Mesenchymal stem cell (in vitro differentiated cells and primary cell): ENCODE measurements at regions not wholly inside any gene's neighbourhood (a gene's known extent, or its start where the extent isn't known, plus 50 kb on each side); places are given as distances from the start of the nearest gene placed in this dataset.

Experiments
- DNase-seq: peaks from one replicate; pipeline ENCODE4 v3.0.0-alpha.2; 2013
- H2AFZ ChIP-seq: one replicate; pipeline ENCODE4 v1.6.1; 2013; ENCODE audit warnings: low read depth, mild to moderate bottlenecking, control low read depth, inconsistent platforms, low read length, moderate library complexity
- H2AK5ac ChIP-seq: 2 replicates; pipeline ENCODE4 v1.6.1; 2013; ENCODE audit warnings: low read length, moderate library complexity, mild to moderate bottlenecking, inconsistent platforms; ENCODE audit not compliant: severe bottlenecking
- H2BK120ac ChIP-seq: one replicate; pipeline ENCODE4 v1.6.1; 2013; ENCODE audit warnings: low read depth, mild to moderate bottlenecking, inconsistent platforms, low read length, moderate library complexity
- H2BK12ac ChIP-seq, 2 experiments: one replicate each; pipeline ENCODE4 v1.6.1; 2013; ENCODE audit warnings: inconsistent platforms in 2 of 2, low read length in 2 of 2, mild to moderate bottlenecking in 2 of 2, moderate library complexity in 2 of 2, control low read depth in 1 of 2
- H2BK15ac ChIP-seq: one replicate; pipeline ENCODE4 v1.6.1; 2013; ENCODE audit warnings: mild to moderate bottlenecking, low read depth, inconsistent platforms; ENCODE audit not compliant: poor library complexity, severe bottlenecking
- H2BK5ac ChIP-seq: 2 replicates; pipeline ENCODE4 v1.6.1; 2013; ENCODE audit warnings: low read depth, mild to moderate bottlenecking, low read length, control low read depth, inconsistent platforms; ENCODE audit not compliant: poor library complexity, severe bottlenecking
- H3K14ac ChIP-seq, 2 experiments: one replicate each; pipeline ENCODE4 v1.6.1; 2013; ENCODE audit warnings: inconsistent platforms in 2 of 2, low read length in 2 of 2, control low read depth in 1 of 2, mild to moderate bottlenecking in 1 of 2, moderate library complexity in 1 of 2
- H3K18ac ChIP-seq, 2 experiments: one replicate each; pipeline ENCODE4 v1.6.1; 2013; ENCODE audit warnings: inconsistent platforms in 2 of 2, low read length in 2 of 2, control low read depth in 1 of 2, low read depth in 1 of 2, mild to moderate bottlenecking in 1 of 2
- H3K23ac ChIP-seq, 2 experiments: one replicate each; pipeline ENCODE4 v1.6.1; 2013; ENCODE audit warnings: inconsistent platforms in 2 of 2, low read length in 2 of 2, mild to moderate bottlenecking in 2 of 2, moderate library complexity in 2 of 2, control low read depth in 1 of 2
- H3K27ac ChIP-seq: 2 replicates; pipeline ENCODE4 v1.5.1; 2013; ENCODE audit warnings: mild to moderate bottlenecking, moderate library complexity, low read length, control low read depth, inconsistent platforms; ENCODE audit not compliant: poor library complexity, severe bottlenecking
- H3K27me3 ChIP-seq, 2 experiments: 2 replicates each; pipeline versions ENCODE4 v1.6.1 to v1.7.0; 2013; ENCODE audit warnings: low read length in 2 of 2, mild to moderate bottlenecking in 2 of 2, moderate library complexity in 2 of 2, control low read depth in 1 of 2, inconsistent platforms in 1 of 2; ENCODE audit not compliant: control insufficient read depth in 1 of 2, insufficient read depth in 1 of 2
- H3K36me3 ChIP-seq, 2 experiments: 2 replicates each; pipeline versions ENCODE4 v1.6.1 to v1.7.0; 2013; ENCODE audit warnings: low read length in 2 of 2, control low read depth in 1 of 2, inconsistent platforms in 1 of 2, low read depth in 1 of 2, mild to moderate bottlenecking in 1 of 2; ENCODE audit not compliant: insufficient read depth in 2 of 2, control insufficient read depth in 1 of 2
- H3K4ac ChIP-seq, 2 experiments: one replicate each; pipeline ENCODE4 v1.6.1; 2013; ENCODE audit warnings: inconsistent platforms in 2 of 2, low read length in 2 of 2, mild to moderate bottlenecking in 2 of 2, moderate library complexity in 2 of 2, control low read depth in 1 of 2, low read depth in 1 of 2
- H3K4me1 ChIP-seq: 2 replicates; pipeline ENCODE4 v1.6.1; 2013; ENCODE audit warnings: low read depth, low read length, control low read depth; ENCODE audit not compliant: control insufficient read depth, insufficient read depth
- H3K4me2 ChIP-seq: 2 replicates; pipeline ENCODE4 v1.6.1; 2013; ENCODE audit warnings: low read length, mild to moderate bottlenecking, inconsistent platforms; ENCODE audit not compliant: poor library complexity, severe bottlenecking
- H3K4me3 ChIP-seq, 2 experiments: 2 replicates each; pipeline versions ENCODE4 v1.5.1 to v1.7.0; 2013; ENCODE audit warnings: low read length in 2 of 2, mild to moderate bottlenecking in 2 of 2, control low read depth in 1 of 2, low read depth in 1 of 2; ENCODE audit not compliant: insufficient read depth in 1 of 2
- H3K79me1 ChIP-seq: replicated peaks from 2 replicates; pipeline ENCODE4 v1.6.1; 2013; ENCODE audit warnings: mild to moderate bottlenecking, control low read depth, low read length, inconsistent platforms; ENCODE audit not compliant: poor library complexity, severe bottlenecking
- H3K9ac ChIP-seq: 2 replicates; pipeline ENCODE4 v1.7.0; 2013; ENCODE audit warnings: mild to moderate bottlenecking, low read length, moderate library complexity
- H3K9me3 ChIP-seq: 2 replicates; pipeline ENCODE4 v1.7.0; 2013; ENCODE audit warnings: mild to moderate bottlenecking, low read length; ENCODE audit not compliant: control insufficient read depth
- H4K8ac ChIP-seq: one replicate; pipeline ENCODE4 v1.6.1; 2013; ENCODE audit warnings: inconsistent platforms, mild to moderate bottlenecking, low read length, moderate library complexity
- H4K91ac ChIP-seq: one replicate; pipeline ENCODE4 v1.6.1; 2013; ENCODE audit warnings: mild to moderate bottlenecking, low read length, inconsistent platforms
- WGBS: methylation state at CpG from one replicate; pipeline ENCODE4 v1.1.7; 2013; ENCODE audit warnings: mixed read lengths; 5-methylcytosine and 5-hydroxymethylcytosine counted together

GRCh38 chr10:61078542-61079275, 134.7 kb upstream of the RHOBTB1 start:
- H3K18ac ChIP-seq, result no peak overlapping the region
- peaks cover 0 to 14% of the 10 kb centered on the region in 2 experiments for H3K27me3 ChIP-seq
- no peak overlapping the region for H4K91ac ChIP-seq
- H2AFZ ChIP-seq, result no peak overlapping the region
- H2AK5ac ChIP-seq, result no peak overlapping the region
- no peak overlapping the region for H3K4me3 ChIP-seq
- DNase-seq, result peak; percentile 18
- H2BK15ac ChIP-seq, result no peak overlapping the region
- no peak overlapping the region for H2BK5ac ChIP-seq
- no peaks in the 10 kb centered on the region for H3K79me1 ChIP-seq
- no peak overlapping the region for H2BK120ac ChIP-seq
- no peak overlapping the region for H3K4ac ChIP-seq
- WGBS, result 71% methylated on average over 3 of the region's 3 CpGs
- no peak overlapping the region for H3K14ac ChIP-seq
- no peak overlapping the region for H3K9ac ChIP-seq
- no peak overlapping the region for H2BK12ac ChIP-seq
- no peaks in the 10 kb centered on the region for H3K9me3 ChIP-seq
- H3K36me3 ChIP-seq, result no peaks in the 10 kb centered on the region
- no peak overlapping the region for H4K8ac ChIP-seq
- H3K27ac ChIP-seq, result no peak overlapping the region
- no peaks in the 10 kb centered on the region for H3K4me1 ChIP-seq
- no peak overlapping the region for H3K23ac ChIP-seq
- no peak overlapping the region for H3K4me2 ChIP-seq

- no peak overlapping the region for H3K27ac ChIP-seq
- peaks cover 0 to 16% of the 10 kb centered on the region in 2 experiments for H3K27me3 ChIP-seq
- peak; percentile 32 for DNase-seq
- no peak overlapping the region for H3K14ac ChIP-seq
- H3K4ac ChIP-seq, result no peak overlapping the region
- H3K18ac ChIP-seq, result no peak overlapping the region
- no peaks in the 10 kb centered on the region for H3K4me1 ChIP-seq
- H2AK5ac ChIP-seq, result no peak overlapping the region
- H3K79me1 ChIP-seq, result no peaks in the 10 kb centered on the region
- no peak overlapping the region for H3K9ac ChIP-seq
- 88% methylated on average over 1 of the region's 1 CpG for WGBS
- H3K36me3 ChIP-seq, result no peaks in the 10 kb centered on the region
- H4K8ac ChIP-seq, result no peak overlapping the region
- no peak overlapping the region for H4K91ac ChIP-seq
- no peak overlapping the region for H3K23ac ChIP-seq
- H3K4me2 ChIP-seq, result no peak overlapping the region
- no peak overlapping the region for H2BK120ac ChIP-seq
- no peaks in the 10 kb centered on the region for H3K9me3 ChIP-seq
- H3K4me3 ChIP-seq, result no peak overlapping the region
- H2AFZ ChIP-seq, result no peak overlapping the region
- no peak overlapping the region for H2BK15ac ChIP-seq
- no peak overlapping the region for H2BK12ac ChIP-seq
- no peak overlapping the region for H2BK5ac ChIP-seq
Observed at GRCh38 chr10:61076572-61077114, 132.7 kb upstream of the RHOBTB1 start.

- DNase-seq, result no peak
- no peak overlapping the region for H3K18ac ChIP-seq
- no peaks in the 10 kb centered on the region for H3K4me1 ChIP-seq
- no peak overlapping the region for H3K27ac ChIP-seq
- H2BK12ac ChIP-seq, result no peak overlapping the region
- no peaks in the 10 kb centered on the region for H3K79me1 ChIP-seq
- H3K14ac ChIP-seq, result no peak overlapping the region
- H3K27me3 ChIP-seq, result peaks cover 0 to 22% of the 10 kb centered on the region in 2 experiments
- H3K36me3 ChIP-seq, result no peaks in the 10 kb centered on the region
- no peak overlapping the region for H2BK120ac ChIP-seq
- no peak overlapping the region for H3K23ac ChIP-seq
- H3K4me3 ChIP-seq, result no peak overlapping the region
- no peak overlapping the region for H3K9ac ChIP-seq
- H2BK15ac ChIP-seq, result no peak overlapping the region
- no peak overlapping the region for H4K8ac ChIP-seq
- no peak overlapping the region for H3K4ac ChIP-seq
- 100% methylated on average over 1 of the region's 2 CpGs for WGBS
- H2BK5ac ChIP-seq, result no peak overlapping the region
- H2AFZ ChIP-seq, result no peak overlapping the region
- no peak overlapping the region for H4K91ac ChIP-seq
- H3K4me2 ChIP-seq, result no peak overlapping the region
- H2AK5ac ChIP-seq, result no peak overlapping the region
- H3K9me3 ChIP-seq, result no peaks in the 10 kb centered on the region
Observed at GRCh38 chr10:61073391-61073790, 129.4 kb upstream of the RHOBTB1 start.

- Histone ChIP-seq H2BK15ac (no peak overlapping the region), H3K79me1 (no peaks in the 10 kb centered on the region), H3K27me3 (peaks cover 0 to 38% of the 10 kb centered on the region in 2 experiments), H2AFZ (no peak overlapping the region), H3K4me2 (no peak overlapping the region), H2AK5ac (no peak overlapping the region), H3K4ac (no peak overlapping the region), H4K8ac (no peak overlapping the region), H3K14ac (no peak overlapping the region), H2BK5ac (no peak overlapping the region), H3K23ac (no peak overlapping the region), H3K36me3 (no peaks in the 10 kb centered on the region), H4K91ac (no peak overlapping the region), H3K9ac (no peak overlapping the region), H3K9me3 (no peaks in the 10 kb centered on the region), H3K18ac (no peak overlapping the region), H3K4me3 (no peak overlapping the region), H3K4me1 (no peaks in the 10 kb centered on the region), H2BK12ac (no peak overlapping the region), H3K27ac (no peak overlapping the region), H2BK120ac (no peak overlapping the region)
- WGBS, result 100% methylated on average over 3 of the region's 3 CpGs
- no peak for DNase-seq
Observed at GRCh38 chr10:61071580-61071979, 127.6 kb upstream of the RHOBTB1 start.
